HG03342 (cell line): ENCODE measurements at regions not wholly inside any gene's neighbourhood (a gene's known extent, or its start where the extent isn't known, plus 50 kb on each side); places are given as distances from the start of the nearest gene placed in this dataset.

Experiments
- ATAC-seq: cut with Tn5 transposase; IDR thresholded peaks from one replicate; pipeline ENCODE4 v1.9.1; 2021; ENCODE audit warnings: mild to moderate bottlenecking, moderate library complexity; ENCODE audit not compliant: unreplicated experiment

- no peak for ATAC-seq
Measured at GRCh38 chr4:177569434-177569833, 127.2 kb upstream of the AGA start.

- no peak for ATAC-seq
Measured at GRCh38 chr4:177573507-177573906, 131.3 kb upstream of the AGA start.

GRCh38 chr4:177574446-177574845 is 132.2 kb upstream of the AGA start:
- ATAC-seq: no peak

GRCh38 chr4:177579649-177580048 is 137.4 kb upstream of the AGA start:
- ATAC-seq: no peak

GRCh38 chr4:177582992-177583391 is 140.8 kb upstream of the AGA start:
- no peak for ATAC-seq

GRCh38 chr4:177587989-177588388 is 145.8 kb upstream of the AGA start:
- ATAC-seq: no peak

GRCh38 chr4:177595386-177595785 is 153.1 kb upstream of the AGA start:
- no peak for ATAC-seq

GRCh38 chr4:177596035-177596434 is 153.8 kb upstream of the AGA start:
- ATAC-seq: peak; percentile 50

GRCh38 chr4:177596991-177597390 is 154.8 kb upstream of the AGA start:
- no peak for ATAC-seq

GRCh38 chr4:177605252-177605651 is 163.0 kb upstream of the AGA start:
- no peak for ATAC-seq

- no peak for ATAC-seq
Measured at GRCh38 chr4:177607111-177607573, 164.9 kb upstream of the AGA start.

GRCh38 chr4:177611974-177612664 is 169.9 kb upstream of the AGA start:
- ATAC-seq: no peak

- no peak for ATAC-seq
Measured at GRCh38 chr4:177612684-177613083, 170.4 kb upstream of the AGA start.

GRCh38 chr4:177632481-177632880 is 190.2 kb upstream of the AGA start:
- no peak for ATAC-seq

- no peak for ATAC-seq
Measured at GRCh38 chr4:177638871-177639270, 196.6 kb upstream of the AGA start.

- no peak for ATAC-seq
Measured at GRCh38 chr4:177640864-177641263, 198.6 kb upstream of the AGA start.

- no peak for ATAC-seq
Measured at GRCh38 chr4:177660223-177660622, 218.0 kb upstream of the AGA start.

- no peak for ATAC-seq
Measured at GRCh38 chr4:177667687-177668086, 225.4 kb upstream of the AGA start.

GRCh38 chr4:177671387-177671786 is 229.2 kb upstream of the AGA start:
- ATAC-seq: no peak

- no peak for ATAC-seq
Measured at GRCh38 chr4:177671845-177672244, 229.6 kb upstream of the AGA start.

- ATAC-seq: no peak
Measured at GRCh38 chr4:177673985-177674489, 231.8 kb upstream of the AGA start.

- ATAC-seq: peak; percentile 77
Measured at GRCh38 chr4:177680308-177680707, 238.1 kb upstream of the AGA start.

- ATAC-seq: no peak
Measured at GRCh38 chr4:177681902-177682301, 239.7 kb upstream of the AGA start.
